ENCODE measurements at regions not wholly inside any gene's neighbourhood (a gene's known extent, or its start where the extent isn't known, plus 50 kb on each side); places are given as distances from the start of the nearest gene placed in this dataset.

DNA sequence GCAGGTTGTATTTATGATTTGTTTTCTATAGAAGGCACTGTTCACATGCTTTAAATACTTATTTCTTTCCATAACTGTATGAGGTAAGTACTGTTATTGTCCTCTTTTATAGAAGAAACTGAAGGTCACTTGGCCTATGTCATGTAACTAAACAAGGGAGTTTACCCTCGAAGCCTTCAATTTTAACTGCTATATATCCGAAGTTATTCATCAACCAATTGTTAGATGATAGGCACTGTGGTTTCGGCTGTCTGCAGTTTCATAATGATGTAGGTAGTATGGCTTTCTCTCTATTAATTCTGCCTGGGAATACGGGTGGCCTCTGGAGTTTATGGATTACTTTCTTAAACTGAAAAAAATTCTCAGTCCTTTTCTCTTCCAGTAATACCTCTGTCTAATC, 413.3 kb upstream of the ADGRL2 start:
- in situ Hi-C loops (cut with MboI; ENCODE audit: low sequenced_read_pairs in 4 of 4) (no loop called here), intact Hi-C loops (cut with DNase I; ENCODE audit: low total_unique reads) (no loop called here)
- Histone ChIP-seq H3K4me1 (no peaks in the 10 kb centered on the region), H3K27me3 (no peaks in the 10 kb centered on the region), H3K4me3 (no peak overlapping the region), H3K36me3 (no peaks in the 10 kb centered on the region), H3K9me3 (no peaks in the 10 kb centered on the region), H3K27ac (no peak overlapping the region)
- TF ChIP-seq, protein P1, sequence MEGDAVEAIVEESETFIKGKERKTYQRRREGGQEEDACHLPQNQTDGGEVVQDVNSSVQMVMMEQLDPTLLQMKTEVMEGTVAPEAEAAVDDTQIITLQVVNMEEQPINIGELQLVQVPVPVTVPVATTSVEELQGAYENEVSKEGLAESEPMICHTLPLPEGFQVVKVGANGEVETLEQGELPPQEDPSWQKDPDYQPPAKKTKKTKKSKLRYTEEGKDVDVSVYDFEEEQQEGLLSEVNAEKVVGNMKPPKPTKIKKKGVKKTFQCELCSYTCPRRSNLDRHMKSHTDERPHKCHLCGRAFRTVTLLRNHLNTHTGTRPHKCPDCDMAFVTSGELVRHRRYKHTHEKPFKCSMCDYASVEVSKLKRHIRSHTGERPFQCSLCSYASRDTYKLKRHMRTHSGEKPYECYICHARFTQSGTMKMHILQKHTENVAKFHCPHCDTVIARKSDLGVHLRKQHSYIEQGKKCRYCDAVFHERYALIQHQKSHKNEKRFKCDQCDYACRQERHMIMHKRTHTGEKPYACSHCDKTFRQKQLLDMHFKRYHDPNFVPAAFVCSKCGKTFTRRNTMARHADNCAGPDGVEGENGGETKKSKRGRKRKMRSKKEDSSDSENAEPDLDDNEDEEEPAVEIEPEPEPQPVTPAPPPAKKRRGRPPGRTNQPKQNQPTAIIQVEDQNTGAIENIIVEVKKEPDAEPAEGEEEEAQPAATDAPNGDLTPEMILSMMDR (IDR thresholded peaks at IDR 0.05 in 4 of 5, conservative IDR thresholded peaks at IDR 0.05 in 1 of 5) = no peak
- TF ChIP-seq POLR2A (IDR thresholded peaks at IDR 0.05) = no peak
- DNase-seq = no peak
- no peak for ATAC-seq

DNA sequence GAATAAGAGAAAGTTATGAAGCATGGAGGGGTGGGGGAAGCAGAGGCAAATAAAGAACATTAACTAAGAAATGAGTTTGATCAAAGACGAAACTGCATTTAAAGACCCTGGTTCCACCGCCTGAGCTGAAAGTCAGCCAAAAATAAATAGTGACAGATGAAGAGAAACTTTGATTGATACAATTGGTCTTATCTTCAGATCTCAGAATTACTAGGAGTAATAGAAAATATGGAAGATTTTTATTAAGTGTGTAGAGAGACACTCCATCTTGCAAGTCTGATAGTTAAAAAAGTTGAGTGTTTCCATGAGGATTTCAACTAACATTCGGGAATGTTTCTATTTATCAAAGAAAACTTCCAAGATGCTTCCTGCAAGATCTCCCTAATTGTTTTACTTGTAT, 418.2 kb upstream of the ADGRL2 start:
- Histone ChIP-seq H3K27me3 (no peaks in the 10 kb centered on the region), H3K4me1 (no peaks in the 10 kb centered on the region), H3K4me3 (no peak overlapping the region), H3K36me3 (no peaks in the 10 kb centered on the region), H3K9me3 (no peaks in the 10 kb centered on the region), H3K27ac (no peak overlapping the region)
- intact Hi-C loops (cut with DNase I; ENCODE audit: low total_unique reads) (no loop called here), in situ Hi-C loops (cut with MboI; ENCODE audit: low sequenced_read_pairs in 4 of 4) (no loop called here)
- DNase-seq (no peak), ATAC-seq (no peak)
- TF ChIP-seq POLR2A (IDR thresholded peaks at IDR 0.05) = no peak

DNA sequence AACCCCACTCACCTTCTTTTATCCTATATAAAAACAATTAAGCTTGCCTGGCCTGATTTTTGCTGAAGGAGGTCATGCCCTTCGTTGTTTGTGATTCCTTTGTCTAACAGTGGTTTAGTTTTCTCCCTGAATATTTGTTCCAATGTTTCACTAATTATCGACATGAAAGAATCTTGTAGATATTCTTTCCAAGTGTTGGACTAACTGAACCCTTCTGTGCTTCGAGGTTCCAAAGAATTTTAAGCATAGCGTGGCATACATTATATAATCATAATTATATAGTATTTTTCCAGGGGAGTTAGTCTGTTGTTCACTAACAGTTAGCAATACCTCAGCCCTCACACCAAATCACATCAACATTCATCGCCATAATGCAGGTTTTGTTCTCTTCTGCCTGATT, 418.9 kb upstream of the ADGRL2 start:
- no peaks in the 10 kb centered on the region for H3K9me3 ChIP-seq
- no peak overlapping the region for H3K4me3 ChIP-seq
- TF ChIP-seq POLR2A (IDR thresholded peaks at IDR 0.05) = no peak
- TF ChIP-seq, protein P1 (IDR thresholded peaks at IDR 0.05 in 4 of 5, conservative IDR thresholded peaks at IDR 0.05 in 1 of 5) = no peak
- no peaks in the 10 kb centered on the region for H3K27me3 ChIP-seq
- no peak for ATAC-seq
- no peaks in the 10 kb centered on the region for H3K36me3 ChIP-seq
- H3K4me1 ChIP-seq = no peaks in the 10 kb centered on the region
- in situ Hi-C loops (cut with MboI; ENCODE audit: low sequenced_read_pairs in 4 of 4) (no loop called here), intact Hi-C loops (cut with DNase I; ENCODE audit: low total_unique reads) (no loop called here)
- H3K27ac ChIP-seq = no peak overlapping the region
- DNase-seq = no peak

DNA sequence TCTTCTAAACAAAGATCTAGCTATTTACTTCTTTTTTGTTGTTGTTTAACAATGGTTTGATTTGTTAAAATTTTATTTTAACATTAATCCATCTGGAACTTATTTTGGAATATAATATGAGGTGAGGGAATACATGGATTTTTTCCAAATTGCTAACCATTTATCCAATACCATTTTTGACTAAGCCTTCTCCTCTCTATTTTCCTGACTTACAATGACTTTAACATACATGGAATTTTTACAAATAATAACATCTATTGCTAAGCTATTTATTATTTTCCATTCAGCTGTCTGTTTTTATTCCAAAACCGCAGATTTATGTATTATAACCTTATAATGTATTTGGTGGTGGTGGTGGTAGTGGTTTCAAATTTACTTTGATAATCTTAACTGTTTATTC, 420.3 kb upstream of the ADGRL2 start:
- no peak overlapping the region for H3K4me3 ChIP-seq
- no peaks in the 10 kb centered on the region for H3K27me3 ChIP-seq
- DNase-seq (no peak), ATAC-seq (no peak)
- no peak for TF ChIP-seq POLR2A (IDR thresholded peaks at IDR 0.05)
- TF ChIP-seq, protein P1 (IDR thresholded peaks at IDR 0.05 in 4 of 5, conservative IDR thresholded peaks at IDR 0.05 in 1 of 5) = no peak
- H3K36me3 ChIP-seq = no peaks in the 10 kb centered on the region
- no peaks in the 10 kb centered on the region for H3K4me1 ChIP-seq
- in situ Hi-C loops (cut with MboI; ENCODE audit: low sequenced_read_pairs in 4 of 4) (no loop called here), intact Hi-C loops (cut with DNase I; ENCODE audit: low total_unique reads) (no loop called here)
- H3K27ac ChIP-seq = no peak overlapping the region
- no peaks in the 10 kb centered on the region for H3K9me3 ChIP-seq

DNA sequence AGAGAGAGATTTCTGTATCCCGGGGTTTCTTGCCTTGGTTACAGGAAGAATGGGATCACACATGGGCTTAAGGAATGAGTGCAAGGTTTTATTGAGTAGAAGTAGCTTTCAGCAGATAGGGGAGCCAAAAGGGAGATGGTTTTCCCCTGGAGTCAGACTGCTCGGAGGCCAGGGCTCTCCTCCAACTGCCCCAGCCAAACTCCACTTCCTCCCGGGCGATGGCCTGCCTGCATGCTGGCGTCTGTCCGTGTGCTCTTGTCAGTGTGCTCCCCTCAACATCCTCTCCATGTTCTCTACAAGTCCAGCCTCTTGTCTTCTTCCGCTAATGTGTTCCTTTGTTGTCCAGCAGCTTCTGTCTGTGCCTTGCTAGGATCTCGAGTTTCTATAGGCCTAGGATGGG, 421.3 kb upstream of the ADGRL2 start:
- intact Hi-C loops (cut with DNase I; ENCODE audit: low total_unique reads) (no loop called here), in situ Hi-C loops (cut with MboI; ENCODE audit: low sequenced_read_pairs in 4 of 4) (no loop called here)
- DNase-seq (no peak), ATAC-seq (no peak)
- Histone ChIP-seq H3K36me3 (no peaks in the 10 kb centered on the region), H3K4me1 (no peaks in the 10 kb centered on the region), H3K4me3 (no peak overlapping the region), H3K9me3 (no peaks in the 10 kb centered on the region), H3K27ac (no peak overlapping the region), H3K27me3 (no peaks in the 10 kb centered on the region)
- no peak for TF ChIP-seq POLR2A (IDR thresholded peaks at IDR 0.05)
- TF ChIP-seq, protein P1 (IDR thresholded peaks at IDR 0.05 in 4 of 5, conservative IDR thresholded peaks at IDR 0.05 in 1 of 5) = no peak
